GM12878 (cell line): ENCODE measurements at regions not wholly inside any gene's neighbourhood (a gene's known extent, or its start where the extent isn't known, plus 50 kb on each side); places are given as distances from the start of the nearest gene placed in this dataset.

Experiments used
- BCL11A ChIP-seq: IDR thresholded peaks from 2 replicates; pipeline ENCODE4 v1.6.1; 2011; ENCODE audit warnings: low read depth, low read length
- SIN3A ChIP-seq: IDR thresholded peaks from 2 replicates; pipeline ENCODE4 v1.6.1; 2012; ENCODE audit warnings: low read depth, low read length, improper control_type of control experiment
- TF ChIP-seq, protein P1 (sequence below), 3 experiments: IDR thresholded peaks in 2 of 3; conservative IDR thresholded peaks in 1 of 3; 2 replicates each; pipeline ENCODE4 v1.5.1; 2011; ENCODE audit warnings: low read depth in 3 of 3, low read length in 3 of 3, mild to moderate bottlenecking in 3 of 3, control low read depth in 2 of 3, moderate library complexity in 2 of 3, inconsistent platforms in 1 of 3, mixed read lengths in 1 of 3; ENCODE audit not compliant: control insufficient read depth in 2 of 3, insufficient read depth in 1 of 3; ENCODE audit errors: extremely low read depth in 1 of 3

DNA sequence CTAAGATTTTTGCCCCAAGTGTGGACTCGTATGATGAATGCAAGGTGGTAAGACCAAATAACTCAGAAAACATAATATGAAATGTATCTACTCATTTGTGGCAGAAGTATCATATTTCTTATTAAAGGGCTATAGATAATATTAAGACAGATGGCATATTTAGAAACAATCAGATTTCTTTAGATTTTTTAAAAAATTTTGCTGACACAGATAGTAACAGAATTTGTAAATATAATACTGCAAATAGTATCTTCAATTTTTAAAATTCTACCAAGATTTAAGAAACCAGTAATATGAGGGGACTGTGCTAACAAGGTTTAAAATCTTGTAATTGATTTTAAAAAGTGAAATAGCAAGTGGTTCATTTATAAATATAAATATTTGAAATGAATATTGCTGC, 1064.1 kb downstream of the DIPK2A start:
- TF ChIP-seq BCL11A = no peak
- TF ChIP-seq, protein P1, sequence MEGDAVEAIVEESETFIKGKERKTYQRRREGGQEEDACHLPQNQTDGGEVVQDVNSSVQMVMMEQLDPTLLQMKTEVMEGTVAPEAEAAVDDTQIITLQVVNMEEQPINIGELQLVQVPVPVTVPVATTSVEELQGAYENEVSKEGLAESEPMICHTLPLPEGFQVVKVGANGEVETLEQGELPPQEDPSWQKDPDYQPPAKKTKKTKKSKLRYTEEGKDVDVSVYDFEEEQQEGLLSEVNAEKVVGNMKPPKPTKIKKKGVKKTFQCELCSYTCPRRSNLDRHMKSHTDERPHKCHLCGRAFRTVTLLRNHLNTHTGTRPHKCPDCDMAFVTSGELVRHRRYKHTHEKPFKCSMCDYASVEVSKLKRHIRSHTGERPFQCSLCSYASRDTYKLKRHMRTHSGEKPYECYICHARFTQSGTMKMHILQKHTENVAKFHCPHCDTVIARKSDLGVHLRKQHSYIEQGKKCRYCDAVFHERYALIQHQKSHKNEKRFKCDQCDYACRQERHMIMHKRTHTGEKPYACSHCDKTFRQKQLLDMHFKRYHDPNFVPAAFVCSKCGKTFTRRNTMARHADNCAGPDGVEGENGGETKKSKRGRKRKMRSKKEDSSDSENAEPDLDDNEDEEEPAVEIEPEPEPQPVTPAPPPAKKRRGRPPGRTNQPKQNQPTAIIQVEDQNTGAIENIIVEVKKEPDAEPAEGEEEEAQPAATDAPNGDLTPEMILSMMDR (IDR thresholded peaks at IDR 0.05 in 2 of 3, conservative IDR thresholded peaks at IDR 0.05 in 1 of 3; ENCODE audit: control insufficient read depth in 2 of 3, extremely low read depth in 1 of 3, insufficient read depth in 1 of 3, low read depth in 3 of 3, low read length in 3 of 3) = no peak
- no peak for TF ChIP-seq SIN3A
